ENCODE measurements at regions not wholly inside any gene's neighbourhood (a gene's known extent, or its start where the extent isn't known, plus 50 kb on each side); places are given as distances from the start of the nearest gene placed in this dataset.

DNA sequence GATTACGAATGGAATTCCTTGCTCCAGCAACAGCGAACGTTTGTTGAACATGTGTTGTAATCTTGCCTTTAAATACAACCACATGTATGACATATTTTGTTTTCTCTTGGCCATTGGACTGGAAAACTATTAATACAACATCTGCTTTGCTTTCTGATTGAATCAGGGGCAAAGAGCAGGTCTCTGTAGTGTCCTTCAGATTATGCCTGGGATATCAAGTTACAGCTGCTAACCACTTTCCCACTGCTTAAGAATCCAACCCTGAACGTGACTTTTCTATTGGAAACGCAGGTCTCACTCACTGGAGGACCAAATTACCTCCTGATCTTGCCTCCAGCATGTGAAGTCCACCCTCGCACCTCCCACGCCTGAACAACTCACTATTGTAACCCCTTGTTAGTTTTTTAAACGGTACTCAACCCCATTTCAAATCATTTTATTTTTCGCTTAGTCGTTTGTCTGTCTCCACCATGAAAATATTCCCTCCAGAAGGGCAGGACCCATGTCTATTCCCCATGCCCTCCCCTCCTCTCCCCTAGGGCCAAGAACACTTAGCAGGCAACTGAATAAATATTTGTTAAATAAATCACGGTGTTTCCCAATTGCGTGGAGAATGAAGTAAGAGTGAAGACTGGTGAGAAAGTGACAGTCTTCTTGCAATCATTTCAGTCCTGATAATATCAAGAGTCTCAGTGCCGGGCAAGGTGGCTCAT is 57.4 kb upstream of the MRTFB start:
- H3F3A ChIP-seq (ENCODE audit: insufficient read depth, low read depth) = peaks cover 49% of the 10 kb centered on the region
- H3K27me3 ChIP-seq (ENCODE audit: insufficient read depth, low read depth) = no peaks in the 10 kb centered on the region
- peak overlapping the region; percentile 85 for H3K27ac ChIP-seq
- no peaks in the 10 kb centered on the region for H3K36me3 ChIP-seq (ENCODE audit: low read depth)
- no peaks in the 10 kb centered on the region for H4K20me1 ChIP-seq (ENCODE audit: insufficient read depth)
- H3K4me3 ChIP-seq = peak overlapping the region; percentile 30; the same call in 1 of the 2 replicates
- DNase-seq = peak; percentile 17 to 95
- intact Hi-C loops (cut with micrococcal nuclease; ENCODE audit: unreplicated experiment) = no loop called here
- no peak overlapping the region for H2AFZ ChIP-seq
- no peaks in the 10 kb centered on the region for H3K9me3 ChIP-seq (ENCODE audit: insufficient read depth, low read depth)
- peak overlapping the region; percentile 77 for H3K4me2 ChIP-seq
- no peaks in the 10 kb centered on the region for H3K9me2 ChIP-seq (ENCODE audit: insufficient read depth)
- BruUV-seq (replicated peaks) = no TSS peak
- POLR2A ChIA-PET (ENCODE audit: unreplicated experiment) = interaction anchor here (1.0 kb wide), 1 partner anchor 11 kb away, joined by 8 read pairs; no protein-coding TSS in a partner anchor
- CTCF ChIA-PET = interaction anchor here (0.6 kb wide), 1 partner anchor 22 kb away, joined by 3 read pairs; no protein-coding TSS in a partner anchor
- TF ChIP-seq, protein P1, sequence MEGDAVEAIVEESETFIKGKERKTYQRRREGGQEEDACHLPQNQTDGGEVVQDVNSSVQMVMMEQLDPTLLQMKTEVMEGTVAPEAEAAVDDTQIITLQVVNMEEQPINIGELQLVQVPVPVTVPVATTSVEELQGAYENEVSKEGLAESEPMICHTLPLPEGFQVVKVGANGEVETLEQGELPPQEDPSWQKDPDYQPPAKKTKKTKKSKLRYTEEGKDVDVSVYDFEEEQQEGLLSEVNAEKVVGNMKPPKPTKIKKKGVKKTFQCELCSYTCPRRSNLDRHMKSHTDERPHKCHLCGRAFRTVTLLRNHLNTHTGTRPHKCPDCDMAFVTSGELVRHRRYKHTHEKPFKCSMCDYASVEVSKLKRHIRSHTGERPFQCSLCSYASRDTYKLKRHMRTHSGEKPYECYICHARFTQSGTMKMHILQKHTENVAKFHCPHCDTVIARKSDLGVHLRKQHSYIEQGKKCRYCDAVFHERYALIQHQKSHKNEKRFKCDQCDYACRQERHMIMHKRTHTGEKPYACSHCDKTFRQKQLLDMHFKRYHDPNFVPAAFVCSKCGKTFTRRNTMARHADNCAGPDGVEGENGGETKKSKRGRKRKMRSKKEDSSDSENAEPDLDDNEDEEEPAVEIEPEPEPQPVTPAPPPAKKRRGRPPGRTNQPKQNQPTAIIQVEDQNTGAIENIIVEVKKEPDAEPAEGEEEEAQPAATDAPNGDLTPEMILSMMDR (conservative IDR thresholded peaks at IDR 0.05) = no peak
- no peak for TF ChIP-seq EZH2 (IDR thresholded peaks at IDR 0.05; ENCODE audit: low read depth)
- no peaks in the 10 kb centered on the region for H3K79me2 ChIP-seq (ENCODE audit: low read depth)
- H3K4me1 ChIP-seq (replicated peaks; ENCODE audit: insufficient read depth) = peaks cover 45% of the 10 kb centered on the region

DNA sequence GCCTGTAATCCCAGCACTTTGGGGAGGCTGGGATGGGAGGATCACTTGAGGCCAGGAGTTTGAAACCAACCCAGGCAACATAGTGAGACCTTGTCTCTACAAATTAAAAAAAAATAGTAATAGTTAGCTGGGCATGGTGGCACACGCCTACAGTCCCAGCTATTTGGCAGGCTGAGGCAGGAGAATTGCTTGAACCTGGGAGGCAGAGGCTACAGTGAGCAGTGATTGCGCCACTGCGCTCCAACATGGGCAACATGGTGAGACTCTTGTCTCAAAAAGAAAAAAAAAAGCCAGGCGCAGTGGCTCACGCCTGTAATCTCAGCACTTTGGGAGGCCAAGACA is 56.9 kb upstream of the MRTFB start:
- H4K20me1 ChIP-seq (ENCODE audit: insufficient read depth) = no peaks in the 10 kb centered on the region
- H3K4me2 ChIP-seq = peak overlapping the region; percentile 77
- intact Hi-C loops (cut with micrococcal nuclease; ENCODE audit: unreplicated experiment) = no loop called here
- no peaks in the 10 kb centered on the region for H3K79me2 ChIP-seq (ENCODE audit: low read depth)
- H3K36me3 ChIP-seq (ENCODE audit: low read depth) = no peaks in the 10 kb centered on the region
- peaks cover 49% of the 10 kb centered on the region for H3F3A ChIP-seq (ENCODE audit: insufficient read depth, low read depth)
- no peaks in the 10 kb centered on the region for H3K9me3 ChIP-seq (ENCODE audit: insufficient read depth, low read depth)
- POLR2A ChIA-PET (ENCODE audit: unreplicated experiment) = interaction anchor here (0.6 to 1.0 kb wide), 2 partner anchors 10 to 137 kb away, joined by 3 to 8 read pairs; no protein-coding TSS in a partner anchor
- peaks cover 45% of the 10 kb centered on the region for H3K4me1 ChIP-seq (replicated peaks; ENCODE audit: insufficient read depth)
- H3K4me3 ChIP-seq = no peak overlapping the region; the same call in 1 of the 2 replicates
- peak overlapping the region; percentile 85 for H3K27ac ChIP-seq
- no peaks in the 10 kb centered on the region for H3K9me2 ChIP-seq (ENCODE audit: insufficient read depth)
- no peak overlapping the region for H2AFZ ChIP-seq
- no TSS peak for BruUV-seq (replicated peaks)
- TF ChIP-seq EZH2 (IDR thresholded peaks at IDR 0.05; ENCODE audit: low read depth) = no peak
- TF ChIP-seq, protein P1 (conservative IDR thresholded peaks at IDR 0.05) = no peak
- CTCF ChIA-PET = no interaction called here
- no peak for DNase-seq
- H3K27me3 ChIP-seq (ENCODE audit: insufficient read depth, low read depth) = no peaks in the 10 kb centered on the region

DNA sequence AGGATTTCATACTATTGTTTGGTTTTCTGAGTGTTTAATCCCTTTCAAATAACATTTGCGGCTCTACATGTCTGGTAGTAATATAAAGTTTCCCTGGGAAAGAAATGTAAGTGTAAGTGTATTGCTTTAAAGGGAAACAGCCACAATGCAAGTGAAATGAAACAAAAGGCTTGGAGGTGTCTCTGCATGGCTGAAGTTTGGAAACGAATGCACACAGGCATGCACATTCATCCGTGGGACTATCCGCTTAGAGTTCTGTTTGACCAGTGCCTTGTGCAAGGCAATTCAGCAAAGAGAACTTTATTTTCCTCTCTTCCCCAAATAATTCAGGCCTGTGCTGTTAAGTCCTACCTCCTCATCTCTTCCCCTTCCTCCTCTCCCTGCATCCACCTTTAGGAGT is 56.1 kb upstream of the MRTFB start:
- Histone ChIP-seq H3F3A (ENCODE audit: insufficient read depth, low read depth) (peaks cover 49% of the 10 kb centered on the region), H3K9me3 (ENCODE audit: insufficient read depth, low read depth) (no peaks in the 10 kb centered on the region), H3K27me3 (ENCODE audit: insufficient read depth, low read depth) (no peaks in the 10 kb centered on the region), H3K36me3 (ENCODE audit: low read depth) (no peaks in the 10 kb centered on the region), H3K4me1 (replicated peaks; ENCODE audit: insufficient read depth) (peaks cover 45% of the 10 kb centered on the region), H3K4me2 (no peak overlapping the region), H3K79me2 (ENCODE audit: low read depth) (no peaks in the 10 kb centered on the region), H3K9me2 (ENCODE audit: insufficient read depth) (no peaks in the 10 kb centered on the region), H3K4me3 (no peak overlapping the region), H2AFZ (no peak overlapping the region), H3K27ac (peak overlapping the region; percentile 85; the same call in 1 of the 2 replicates), H4K20me1 (ENCODE audit: insufficient read depth) (no peaks in the 10 kb centered on the region)
- BruUV-seq (replicated peaks) = no TSS peak
- POLR2A ChIA-PET (ENCODE audit: unreplicated experiment) = no interaction called here
- no peak for DNase-seq
- intact Hi-C loops (cut with micrococcal nuclease; ENCODE audit: unreplicated experiment) = no loop called here
- no peak for TF ChIP-seq EZH2 (IDR thresholded peaks at IDR 0.05; ENCODE audit: low read depth)
- CTCF ChIA-PET = no interaction called here
